Neural cell (in vitro differentiated cells): ENCODE measurements at regions not wholly inside any gene's neighbourhood (a gene's known extent, or its start where the extent isn't known, plus 50 kb on each side); places are given as distances from the start of the nearest gene placed in this dataset.

Experiments used
- EP300 ChIP-seq: fragments of 450-650 bp; conservative IDR thresholded peaks from 2 replicates; pipeline ENCODE4 v1.6.1; 2014; ENCODE audit warnings: antibody characterized with exemption, mild to moderate bottlenecking, moderate library complexity; ENCODE audit not compliant: poor library complexity, severe bottlenecking
- EZH2 ChIP-seq: fragments of 200-600, 300-800 bp; shearing (Covaris generic), sonication (generic); IDR thresholded peaks from 2 replicates; pipeline ENCODE4 v1.6.1; 2014; ENCODE audit warnings: antibody characterized with exemption, low read length, borderline replicate concordance, mild to moderate bottlenecking; ENCODE audit not compliant: insufficient read depth, poor library complexity, severe bottlenecking
- MXI1 ChIP-seq: fragments of 450-650 bp; conservative IDR thresholded peaks from 2 replicates; pipeline ENCODE4 v1.6.1; 2014; ENCODE audit warnings: antibody characterized with exemption, mild to moderate bottlenecking; ENCODE audit not compliant: poor library complexity, severe bottlenecking
- POLR2AphosphoS5 ChIP-seq: IDR thresholded peaks from 2 replicates; pipeline ENCODE4 v1.6.1; 2012
- RAD21 ChIP-seq: fragments of 450-650 bp; conservative IDR thresholded peaks from 2 replicates; pipeline ENCODE4 v1.6.1; 2014; ENCODE audit warnings: antibody characterized with exemption, mild to moderate bottlenecking, moderate library complexity
- SMC3 ChIP-seq: fragments of 450-650 bp; conservative IDR thresholded peaks from 2 replicates; pipeline ENCODE4 v1.6.1; 2014; ENCODE audit warnings: antibody characterized with exemption, mild to moderate bottlenecking, moderate library complexity; ENCODE audit not compliant: poor library complexity
- TF ChIP-seq, protein P1 (sequence below): fragments of 450-650 bp; IDR thresholded peaks from 2 replicates; pipeline ENCODE4 v1.5.1; 2014; ENCODE audit warnings: antibody characterized with exemption, mild to moderate bottlenecking, moderate library complexity; ENCODE audit not compliant: poor library complexity, severe bottlenecking
- TF ChIP-seq, protein P2 (sequence below): IDR thresholded peaks from 2 replicates; pipeline ENCODE4 v1.6.1; 2012; ENCODE audit warnings: borderline replicate concordance

DNA sequence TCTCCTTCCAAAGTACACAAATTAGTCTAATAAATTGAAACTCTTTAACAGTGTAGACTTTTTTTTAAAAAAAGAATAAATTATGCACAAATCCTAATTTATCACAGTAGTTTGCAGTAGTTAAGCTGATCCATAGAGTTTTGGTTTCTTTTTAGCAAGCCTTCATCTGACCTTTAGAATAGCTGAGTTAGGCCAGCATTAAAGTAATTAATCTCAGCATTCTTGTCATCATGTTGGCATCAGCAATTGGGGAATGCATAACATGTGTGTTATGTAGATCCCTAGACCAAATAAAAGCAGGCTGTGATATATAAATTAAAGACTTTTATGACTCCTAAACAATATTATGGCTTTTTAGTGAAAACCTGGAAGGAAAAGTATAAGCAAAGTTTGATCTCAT, 426.5 kb upstream of the PABPC4L start:
- TF ChIP-seq, protein P1, sequence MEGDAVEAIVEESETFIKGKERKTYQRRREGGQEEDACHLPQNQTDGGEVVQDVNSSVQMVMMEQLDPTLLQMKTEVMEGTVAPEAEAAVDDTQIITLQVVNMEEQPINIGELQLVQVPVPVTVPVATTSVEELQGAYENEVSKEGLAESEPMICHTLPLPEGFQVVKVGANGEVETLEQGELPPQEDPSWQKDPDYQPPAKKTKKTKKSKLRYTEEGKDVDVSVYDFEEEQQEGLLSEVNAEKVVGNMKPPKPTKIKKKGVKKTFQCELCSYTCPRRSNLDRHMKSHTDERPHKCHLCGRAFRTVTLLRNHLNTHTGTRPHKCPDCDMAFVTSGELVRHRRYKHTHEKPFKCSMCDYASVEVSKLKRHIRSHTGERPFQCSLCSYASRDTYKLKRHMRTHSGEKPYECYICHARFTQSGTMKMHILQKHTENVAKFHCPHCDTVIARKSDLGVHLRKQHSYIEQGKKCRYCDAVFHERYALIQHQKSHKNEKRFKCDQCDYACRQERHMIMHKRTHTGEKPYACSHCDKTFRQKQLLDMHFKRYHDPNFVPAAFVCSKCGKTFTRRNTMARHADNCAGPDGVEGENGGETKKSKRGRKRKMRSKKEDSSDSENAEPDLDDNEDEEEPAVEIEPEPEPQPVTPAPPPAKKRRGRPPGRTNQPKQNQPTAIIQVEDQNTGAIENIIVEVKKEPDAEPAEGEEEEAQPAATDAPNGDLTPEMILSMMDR: no peak
- TF ChIP-seq, protein P2, sequence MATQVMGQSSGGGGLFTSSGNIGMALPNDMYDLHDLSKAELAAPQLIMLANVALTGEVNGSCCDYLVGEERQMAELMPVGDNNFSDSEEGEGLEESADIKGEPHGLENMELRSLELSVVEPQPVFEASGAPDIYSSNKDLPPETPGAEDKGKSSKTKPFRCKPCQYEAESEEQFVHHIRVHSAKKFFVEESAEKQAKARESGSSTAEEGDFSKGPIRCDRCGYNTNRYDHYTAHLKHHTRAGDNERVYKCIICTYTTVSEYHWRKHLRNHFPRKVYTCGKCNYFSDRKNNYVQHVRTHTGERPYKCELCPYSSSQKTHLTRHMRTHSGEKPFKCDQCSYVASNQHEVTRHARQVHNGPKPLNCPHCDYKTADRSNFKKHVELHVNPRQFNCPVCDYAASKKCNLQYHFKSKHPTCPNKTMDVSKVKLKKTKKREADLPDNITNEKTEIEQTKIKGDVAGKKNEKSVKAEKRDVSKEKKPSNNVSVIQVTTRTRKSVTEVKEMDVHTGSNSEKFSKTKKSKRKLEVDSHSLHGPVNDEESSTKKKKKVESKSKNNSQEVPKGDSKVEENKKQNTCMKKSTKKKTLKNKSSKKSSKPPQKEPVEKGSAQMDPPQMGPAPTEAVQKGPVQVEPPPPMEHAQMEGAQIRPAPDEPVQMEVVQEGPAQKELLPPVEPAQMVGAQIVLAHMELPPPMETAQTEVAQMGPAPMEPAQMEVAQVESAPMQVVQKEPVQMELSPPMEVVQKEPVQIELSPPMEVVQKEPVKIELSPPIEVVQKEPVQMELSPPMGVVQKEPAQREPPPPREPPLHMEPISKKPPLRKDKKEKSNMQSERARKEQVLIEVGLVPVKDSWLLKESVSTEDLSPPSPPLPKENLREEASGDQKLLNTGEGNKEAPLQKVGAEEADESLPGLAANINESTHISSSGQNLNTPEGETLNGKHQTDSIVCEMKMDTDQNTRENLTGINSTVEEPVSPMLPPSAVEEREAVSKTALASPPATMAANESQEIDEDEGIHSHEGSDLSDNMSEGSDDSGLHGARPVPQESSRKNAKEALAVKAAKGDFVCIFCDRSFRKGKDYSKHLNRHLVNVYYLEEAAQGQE: no peak
- TF ChIP-seq EP300: no peak
- TF ChIP-seq POLR2AphosphoS5: no peak
- no peak for TF ChIP-seq RAD21
- no peak for TF ChIP-seq EZH2
- no peak for TF ChIP-seq MXI1
- TF ChIP-seq SMC3: no peak
